ENCODE measurements at regions not wholly inside any gene's neighbourhood (a gene's known extent, or its start where the extent isn't known, plus 50 kb on each side); places are given as distances from the start of the nearest gene placed in this dataset.

- TF ChIP-seq CTCF (IDR thresholded peaks at IDR 0.05) (no peak), EP300 (IDR thresholded peaks at IDR 0.05) (no peak), POLR2A (IDR thresholded peaks at IDR 0.05) (no peak)
These were observed 253.1 kb downstream of the SH3BP4 start for GRCh38 chr2:235204948-235205347.

Measured in sigmoid colon (tissue), 4 donors.